ENCODE measurements at regions not wholly inside any gene's neighbourhood (a gene's known extent, or its start where the extent isn't known, plus 50 kb on each side); places are given as distances from the start of the nearest gene placed in this dataset.

DNA sequence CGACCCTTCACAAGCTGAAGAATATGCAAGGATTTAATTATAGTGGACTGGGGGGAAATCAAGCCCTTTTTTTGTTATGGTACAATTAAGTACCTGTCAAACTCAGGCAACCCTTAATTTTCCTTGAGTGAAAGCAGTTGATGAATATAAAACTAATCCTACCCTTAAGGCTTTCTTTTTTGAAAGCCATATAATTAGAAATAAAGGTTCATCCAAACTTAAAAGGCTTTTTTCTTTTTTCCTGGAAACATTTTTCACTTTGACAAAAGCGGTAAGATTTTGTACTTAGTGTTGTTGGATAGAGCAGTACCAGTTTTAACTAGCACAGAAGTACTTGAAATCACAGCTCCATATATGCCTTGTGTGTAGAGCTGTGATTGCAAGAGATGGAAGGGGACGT, 91.9 kb upstream of the MANSC4 start:
- TF ChIP-seq EZH2 (IDR thresholded peaks at IDR 0.05; ENCODE audit: borderline replicate concordance, low read length) = no peak
- TF ChIP-seq, protein P1, sequence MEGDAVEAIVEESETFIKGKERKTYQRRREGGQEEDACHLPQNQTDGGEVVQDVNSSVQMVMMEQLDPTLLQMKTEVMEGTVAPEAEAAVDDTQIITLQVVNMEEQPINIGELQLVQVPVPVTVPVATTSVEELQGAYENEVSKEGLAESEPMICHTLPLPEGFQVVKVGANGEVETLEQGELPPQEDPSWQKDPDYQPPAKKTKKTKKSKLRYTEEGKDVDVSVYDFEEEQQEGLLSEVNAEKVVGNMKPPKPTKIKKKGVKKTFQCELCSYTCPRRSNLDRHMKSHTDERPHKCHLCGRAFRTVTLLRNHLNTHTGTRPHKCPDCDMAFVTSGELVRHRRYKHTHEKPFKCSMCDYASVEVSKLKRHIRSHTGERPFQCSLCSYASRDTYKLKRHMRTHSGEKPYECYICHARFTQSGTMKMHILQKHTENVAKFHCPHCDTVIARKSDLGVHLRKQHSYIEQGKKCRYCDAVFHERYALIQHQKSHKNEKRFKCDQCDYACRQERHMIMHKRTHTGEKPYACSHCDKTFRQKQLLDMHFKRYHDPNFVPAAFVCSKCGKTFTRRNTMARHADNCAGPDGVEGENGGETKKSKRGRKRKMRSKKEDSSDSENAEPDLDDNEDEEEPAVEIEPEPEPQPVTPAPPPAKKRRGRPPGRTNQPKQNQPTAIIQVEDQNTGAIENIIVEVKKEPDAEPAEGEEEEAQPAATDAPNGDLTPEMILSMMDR (IDR thresholded peaks at IDR 0.05; ENCODE audit: low read length) = no peak
